ENCODE measurements at regions not wholly inside any gene's neighbourhood (a gene's known extent, or its start where the extent isn't known, plus 50 kb on each side); places are given as distances from the start of the nearest gene placed in this dataset.

DNA sequence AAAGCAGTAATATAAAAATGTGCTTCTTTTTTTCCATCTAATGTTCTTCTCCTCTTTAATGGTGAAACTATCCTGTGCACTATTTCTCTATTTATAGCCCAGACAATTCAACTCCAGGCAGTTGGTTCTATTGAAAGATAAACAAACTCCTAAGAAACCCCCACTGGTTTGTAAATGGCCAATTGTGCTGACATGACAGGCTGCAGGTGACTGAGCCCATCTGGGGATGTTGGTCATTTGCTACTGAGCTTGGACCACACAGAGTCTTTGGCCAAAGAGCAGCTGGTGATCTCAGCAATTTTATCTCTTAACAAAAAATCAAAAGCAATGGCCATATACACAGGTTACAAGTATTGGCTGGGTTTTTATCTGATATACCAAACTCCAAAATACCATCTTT lies 631.8 kb upstream of the CELF2 start:
- no peaks in the 10 kb centered on the region for H3K9me3 ChIP-seq
- no peaks in the 10 kb centered on the region for H3K27me3 ChIP-seq

DNA sequence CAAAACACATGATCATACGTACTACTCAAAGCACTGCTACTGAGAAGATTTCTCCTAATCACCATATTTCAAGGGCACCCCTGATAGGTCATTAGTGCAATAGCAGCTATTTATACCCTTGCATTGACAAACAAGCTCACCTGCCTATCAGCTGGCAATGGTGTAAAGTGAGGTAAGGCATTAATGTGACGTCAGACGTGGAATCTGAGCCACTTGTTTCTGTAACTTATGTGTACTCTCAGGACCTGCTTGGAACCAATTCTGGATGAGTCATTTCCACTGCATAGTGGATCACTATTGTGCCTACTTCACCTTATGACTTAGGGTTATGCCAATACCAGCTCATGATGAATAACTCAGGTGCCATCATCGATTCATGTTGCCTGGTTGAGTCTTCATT lies 628.5 kb upstream of the CELF2 start:
- intact Hi-C loops (cut with DNase I) = no loop called here
- Histone ChIP-seq H3K27ac (no peak overlapping the region), H3K4me3 (no peak overlapping the region), H3K4me1 (ENCODE audit: insufficient read depth) (no peaks in the 10 kb centered on the region), H3K36me3 (no peaks in the 10 kb centered on the region), H3K27me3 (no peaks in the 10 kb centered on the region), H3K9me3 (no peaks in the 10 kb centered on the region)
- 95 to 96% (median 95%) methylated on average over 4 of the region's 4 CpGs for WGBS, 3 donors
- TF ChIP-seq EP300 (IDR thresholded peaks at IDR 0.05) = no peak
- TF ChIP-seq, protein P1, sequence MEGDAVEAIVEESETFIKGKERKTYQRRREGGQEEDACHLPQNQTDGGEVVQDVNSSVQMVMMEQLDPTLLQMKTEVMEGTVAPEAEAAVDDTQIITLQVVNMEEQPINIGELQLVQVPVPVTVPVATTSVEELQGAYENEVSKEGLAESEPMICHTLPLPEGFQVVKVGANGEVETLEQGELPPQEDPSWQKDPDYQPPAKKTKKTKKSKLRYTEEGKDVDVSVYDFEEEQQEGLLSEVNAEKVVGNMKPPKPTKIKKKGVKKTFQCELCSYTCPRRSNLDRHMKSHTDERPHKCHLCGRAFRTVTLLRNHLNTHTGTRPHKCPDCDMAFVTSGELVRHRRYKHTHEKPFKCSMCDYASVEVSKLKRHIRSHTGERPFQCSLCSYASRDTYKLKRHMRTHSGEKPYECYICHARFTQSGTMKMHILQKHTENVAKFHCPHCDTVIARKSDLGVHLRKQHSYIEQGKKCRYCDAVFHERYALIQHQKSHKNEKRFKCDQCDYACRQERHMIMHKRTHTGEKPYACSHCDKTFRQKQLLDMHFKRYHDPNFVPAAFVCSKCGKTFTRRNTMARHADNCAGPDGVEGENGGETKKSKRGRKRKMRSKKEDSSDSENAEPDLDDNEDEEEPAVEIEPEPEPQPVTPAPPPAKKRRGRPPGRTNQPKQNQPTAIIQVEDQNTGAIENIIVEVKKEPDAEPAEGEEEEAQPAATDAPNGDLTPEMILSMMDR (IDR thresholded peaks at IDR 0.05) = no peak
- TF ChIP-seq POLR2A (IDR thresholded peaks at IDR 0.05) = no peak
- DNase-seq = no peak

More for the DNA sequence above, 631.8 kb upstream of the CELF2 start:
- TF ChIP-seq POLR2A (IDR thresholded peaks at IDR 0.05) = no peak
- no peak for TF ChIP-seq EP300 (IDR thresholded peaks at IDR 0.05)
- TF ChIP-seq, protein P1 (IDR thresholded peaks at IDR 0.05) = no peak
- H3K4me1 ChIP-seq (ENCODE audit: insufficient read depth) = no peaks in the 10 kb centered on the region
- no peaks in the 10 kb centered on the region for H3K36me3 ChIP-seq
- H3K4me3 ChIP-seq = no peak overlapping the region
- no peak overlapping the region for H3K27ac ChIP-seq
- intact Hi-C loops (cut with DNase I) = no loop called here
- DNase-seq = no peak

DNA sequence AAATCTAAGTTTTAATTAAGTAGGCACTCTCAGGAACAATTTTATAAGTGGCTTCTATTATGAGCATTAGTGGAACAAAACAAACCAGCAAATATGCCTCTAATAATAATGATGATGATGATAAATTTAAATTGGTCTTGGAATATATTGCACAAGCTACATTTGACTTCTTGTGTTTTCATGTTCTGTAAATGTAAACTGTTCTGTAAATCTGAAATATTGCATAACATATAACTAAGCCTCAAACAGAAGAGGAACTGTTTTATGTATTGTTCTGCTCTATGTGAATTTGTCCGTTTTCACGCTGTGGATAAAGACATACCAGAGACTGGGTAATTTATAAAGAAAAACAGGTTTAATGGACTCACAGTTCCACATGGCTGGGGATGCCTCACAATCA lies 625.2 kb upstream of the CELF2 start:
- Histone ChIP-seq H3K36me3 (no peaks in the 10 kb centered on the region), H3K4me3 (no peak overlapping the region), H3K27me3 (no peaks in the 10 kb centered on the region), H3K4me1 (ENCODE audit: insufficient read depth) (no peaks in the 10 kb centered on the region), H3K9me3 (no peaks in the 10 kb centered on the region), H3K27ac (no peak overlapping the region)
- TF ChIP-seq EP300 (IDR thresholded peaks at IDR 0.05) (no peak), POLR2A (IDR thresholded peaks at IDR 0.05) (no peak)
- TF ChIP-seq, protein P1 (IDR thresholded peaks at IDR 0.05) = no peak
- WGBS, 3 donors = 78 to 92% (median 92%) methylated on average over 2 of the region's 2 CpGs
- no peak for DNase-seq
- intact Hi-C loops (cut with DNase I) = no loop called here

DNA sequence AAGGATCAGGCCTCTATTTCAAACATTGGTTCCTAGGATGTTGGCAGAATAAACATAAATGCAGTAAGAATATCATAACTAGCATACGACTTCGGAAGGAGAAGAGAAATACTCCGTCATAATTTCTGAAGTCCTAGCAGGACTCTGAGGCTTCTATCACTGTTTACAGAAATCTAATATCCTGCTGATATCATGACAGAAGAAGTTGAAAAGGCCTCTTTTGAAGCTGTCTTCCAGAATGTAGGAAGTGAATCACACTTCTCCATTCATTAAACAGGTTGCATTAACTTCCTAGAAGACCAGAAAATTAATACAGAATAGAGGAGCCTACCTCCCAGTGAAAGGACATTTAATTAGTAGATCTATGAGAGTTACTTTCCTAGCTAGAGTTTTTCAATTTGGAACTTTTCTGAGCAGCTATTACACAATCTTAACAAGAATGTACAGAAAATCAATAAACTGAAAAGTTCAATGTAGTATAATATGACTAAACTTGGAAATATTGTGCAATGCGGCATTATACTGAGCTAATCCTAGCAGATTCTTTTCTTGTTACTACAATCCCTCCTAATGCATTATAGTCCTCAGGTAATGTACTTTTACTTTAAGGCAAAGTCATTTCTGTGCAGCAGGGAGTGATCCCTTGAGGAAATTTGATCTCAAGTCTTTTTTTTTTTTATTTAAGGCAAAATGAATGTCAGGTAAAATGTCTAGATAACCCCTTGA lies 622.6 kb upstream of the CELF2 start:
- intact Hi-C loops (cut with DNase I) = no loop called here
- no peak overlapping the region for H3K4me3 ChIP-seq
- no peaks in the 10 kb centered on the region for H3K27me3 ChIP-seq
- WGBS, 3 donors = 81 to 92% (median 83%) methylated on average over 4 of the region's 4 CpGs
- H3K36me3 ChIP-seq = no peaks in the 10 kb centered on the region
- TF ChIP-seq, protein P1 (IDR thresholded peaks at IDR 0.05) = no peak
- TF ChIP-seq EP300 (IDR thresholded peaks at IDR 0.05) (no peak), POLR2A (IDR thresholded peaks at IDR 0.05) (no peak)
- H3K9me3 ChIP-seq = no peaks in the 10 kb centered on the region
- no peak overlapping the region for H3K27ac ChIP-seq
- DNase-seq = no peak
- no peaks in the 10 kb centered on the region for H3K4me1 ChIP-seq (ENCODE audit: insufficient read depth)
